GM12878 (cell line): ENCODE measurements at regions not wholly inside any gene's neighbourhood (a gene's known extent, or its start where the extent isn't known, plus 50 kb on each side); places are given as distances from the start of the nearest gene placed in this dataset.
A peak's percentile ranks its signal among the peaks of the same experiment; 100 is the strongest.

Experiments used
- ATAC-seq: fragments of 200-7000 bp; cut with Tn5 transposase; 3 replicates; pipeline ENCODE4 v1.9.1; 2020; ENCODE audit warnings: mild to moderate bottlenecking, moderate library complexity
- BruUV-seq: library from RNA; stranded (reverse); fragments of 400-500 nt; replicated peaks from 2 replicates; lab custom pipeline; 2021; lab: Mats Ljungman, UMichigan
- CTCF ChIA-PET: fragments of 300-600 bp; sonication (Branson Sonifier 250); formaldehyde crosslinking; extraction: SDS; loops from one replicate; lab custom pipeline; 2021; ENCODE audit warnings: inconsistent platforms; lab: Yijun Ruan, JAX
- POLR2A ChIA-PET: fragments of 350-600 bp; formaldehyde crosslinking; extraction: SDS; loops from one replicate; lab custom pipeline; 2021; ENCODE audit warnings: inconsistent platforms; lab: Charles Lee
- RAD21 ChIA-PET: fragments of 300-600 bp; sonication (Branson Sonifier 250); formaldehyde crosslinking; loops from one replicate; lab custom pipeline; 2023; ENCODE audit warnings: antibody characterized with exemption; ENCODE audit not compliant: unreplicated experiment; lab: Charles Lee
- SMC1A ChIA-PET: fragments of 300-600 bp; sonication (Branson Sonifier 250); formaldehyde crosslinking; loops from one replicate; lab custom pipeline; 2023; ENCODE audit not compliant: unreplicated experiment, uncharacterized antibody; lab: Charles Lee
- DNase-seq: peaks from one replicate; pipeline ENCODE4 v3.0.0-alpha.2; 2011; ENCODE audit warnings: low read depth, low spot score
- FAIRE-seq: peaks from 3 replicates; lab custom pipeline; 2011; peaks lifted over from hg19 to GRCh38; lab: Jason Lieb, UNC
- H2AFZ ChIP-seq: 2 replicates; pipeline ENCODE4 v1.6.0; 2011; ENCODE audit warnings: low read depth, low read length, control low read depth; ENCODE audit not compliant: control insufficient read depth
- H3K27ac ChIP-seq: 2 replicates; pipeline ENCODE4 v1.5.1; 2011; ENCODE audit warnings: control low read depth; ENCODE audit not compliant: control insufficient read depth, insufficient read depth
- H3K27me3 ChIP-seq, 2 experiments: replicated peaks in 1 of 2; 2 replicates each; pipeline versions ENCODE4 v1.6.0 to v1.6.1; 2011; ENCODE audit warnings: low read length in 1 of 2; ENCODE audit not compliant: control insufficient read depth in 2 of 2, insufficient read depth in 2 of 2
- H3K36me3 ChIP-seq, 2 experiments: 2 replicates each; pipeline ENCODE4 v1.5.1; 2011; ENCODE audit warnings: low read length in 1 of 2; ENCODE audit not compliant: control insufficient read depth in 2 of 2, insufficient read depth in 2 of 2
- H3K4me1 ChIP-seq: 2 replicates; pipeline ENCODE4 v1.6.1; 2011; ENCODE audit warnings: mild to moderate bottlenecking, low read length, moderate library complexity, mixed read lengths; ENCODE audit not compliant: control insufficient read depth, insufficient read depth
- H3K4me2 ChIP-seq: 2 replicates; pipeline ENCODE4 v1.6.0; 2011; ENCODE audit warnings: control low read depth; ENCODE audit not compliant: control insufficient read depth, insufficient read depth
- H3K4me3 ChIP-seq: fragments of 200-600 bp; sonication (generic); 2 replicates; pipeline ENCODE4 v1.5.1; 2016
- H3K79me2 ChIP-seq: 2 replicates; pipeline ENCODE4 v1.6.0; 2011; ENCODE audit warnings: low read length; ENCODE audit not compliant: control insufficient read depth, insufficient read depth
- H3K9ac ChIP-seq: 2 replicates; pipeline ENCODE4 v1.8.0; 2011; ENCODE audit warnings: low read length, control low read depth, mixed read lengths; ENCODE audit not compliant: control insufficient read depth, insufficient read depth
- H3K9me3 ChIP-seq: replicated peaks from 3 replicates; pipeline ENCODE4 v1.5.1; 2011; ENCODE audit warnings: mild to moderate bottlenecking, low read length; ENCODE audit not compliant: control insufficient read depth, insufficient read depth
- H4K20me1 ChIP-seq: 2 replicates; pipeline ENCODE4 v1.6.0; 2011; ENCODE audit not compliant: control insufficient read depth, insufficient read depth
- ATF7 ChIP-seq: fragments of 450-650 bp; IDR thresholded peaks from 2 replicates; pipeline ENCODE4 v1.6.1; 2016; ENCODE audit warnings: low read depth, mild to moderate bottlenecking
- BACH1 ChIP-seq: fragments of 450-650 bp; IDR thresholded peaks from 2 replicates; pipeline ENCODE4 v1.6.1; 2017; ENCODE audit warnings: mild to moderate bottlenecking, borderline replicate concordance
- EED ChIP-seq: sonication (generic); IDR thresholded peaks from 2 replicates; pipeline ENCODE4 v1.6.1; 2016; ENCODE audit warnings: antibody characterized with exemption, low read depth
- JUNB ChIP-seq: IDR thresholded peaks from 2 replicates; pipeline ENCODE4 v1.6.1; 2016; ENCODE audit warnings: antibody characterized with exemption, mild to moderate bottlenecking
- MTA2 ChIP-seq: fragments of 450-650 bp; IDR thresholded peaks from 2 replicates; pipeline ENCODE4 v1.6.1; 2016; ENCODE audit warnings: low read depth, mild to moderate bottlenecking, moderate library complexity
- POU2F2 ChIP-seq: IDR thresholded peaks from 3 replicates; pipeline ENCODE4 v1.6.1; 2011; ENCODE audit warnings: low read depth, mild to moderate bottlenecking, low read length, borderline replicate concordance
- RFX5 ChIP-seq: IDR thresholded peaks from 2 replicates; pipeline ENCODE4 v1.6.1; 2011; ENCODE audit warnings: low read depth, low read length, improper control_type of control experiment
- RUNX3 ChIP-seq: IDR thresholded peaks from 2 replicates; pipeline ENCODE4 v1.6.1; 2012; ENCODE audit warnings: low read length, inconsistent platforms
- SMC3 ChIP-seq: IDR thresholded peaks from 2 replicates; pipeline ENCODE4 v1.6.1; 2011; ENCODE audit warnings: low read length, improper control_type of control experiment, borderline replicate concordance
- SPI1 ChIP-seq: IDR thresholded peaks from 2 replicates; pipeline ENCODE4 v1.6.1; 2011; ENCODE audit warnings: low read depth, mild to moderate bottlenecking, low read length, moderate library complexity, borderline replicate concordance; ENCODE audit not compliant: insufficient read depth
- SUPT20H ChIP-seq: IDR thresholded peaks from 2 replicates; pipeline ENCODE4 v1.6.1; 2011; ENCODE audit warnings: low read depth, mild to moderate bottlenecking, low read length, moderate library complexity, borderline replicate concordance; ENCODE audit not compliant: control insufficient read depth
- TCF12 ChIP-seq: IDR thresholded peaks from 2 replicates; pipeline ENCODE4 v1.6.1; 2011; ENCODE audit warnings: low read depth, mild to moderate bottlenecking, low read length
- ZBED1 ChIP-seq: IDR thresholded peaks from 2 replicates; pipeline ENCODE4 v1.6.1; 2016; ENCODE audit warnings: borderline replicate concordance
- ZZZ3 ChIP-seq: IDR thresholded peaks from 2 replicates; pipeline ENCODE4 v1.6.1; 2011; ENCODE audit warnings: low read depth; ENCODE audit not compliant: control insufficient read depth, insufficient read length
- WGBS: methylation state at CpG from one replicate; pipeline ENCODE4 v1.1.6; 2016; ENCODE audit warnings: low lambda C conversion rate; ENCODE audit not compliant: insufficient replicate concordance, insufficient coverage; ENCODE audit errors: missing lambda C conversion rate; 5-methylcytosine and 5-hydroxymethylcytosine counted together
- in situ Hi-C: fragments of 300-500 bp; cut with MboI; formaldehyde crosslinking; loops from 9 replicates; pipeline ENCODE4 v1.14.3; 2018; ENCODE audit warnings: mixed read lengths
- intact Hi-C: fragments of 100-400 bp; cut with micrococcal nuclease; formaldehyde crosslinking; loops from one replicate; pipeline ENCODE4 v1.14.2; 2022; ENCODE audit not compliant: unreplicated experiment
- TF ChIP-seq, protein P1 (sequence below): IDR thresholded peaks from 2 replicates; pipeline ENCODE4 v1.6.1; 2011; ENCODE audit warnings: borderline replicate concordance, low read depth, mild to moderate bottlenecking, moderate library complexity, mixed read lengths, low read length; ENCODE audit not compliant: insufficient read depth; ENCODE audit errors: extremely low read length
- TF ChIP-seq, protein P2 (sequence below): IDR thresholded peaks from 2 replicates; pipeline ENCODE4 v1.6.1; 2012; ENCODE audit warnings: low read depth, low read length, improper control_type of control experiment

GRCh38 chr6:112800439-112800838, 453.3 kb downstream of the RFPL4B start:
- no peaks in the 10 kb centered on the region for H3K36me3 ChIP-seq
- H3K4me3 ChIP-seq = no peak overlapping the region
- RAD21 ChIA-PET = no interaction called here
- SMC1A ChIA-PET = no interaction called here
- H3K4me2 ChIP-seq = no peak overlapping the region
- TF ChIP-seq ATF7 (no peak), POU2F2 (no peak), TCF12 (no peak), SPI1 (no peak), ZZZ3 (no peak), MTA2 (no peak)
- TF ChIP-seq, protein P1, sequence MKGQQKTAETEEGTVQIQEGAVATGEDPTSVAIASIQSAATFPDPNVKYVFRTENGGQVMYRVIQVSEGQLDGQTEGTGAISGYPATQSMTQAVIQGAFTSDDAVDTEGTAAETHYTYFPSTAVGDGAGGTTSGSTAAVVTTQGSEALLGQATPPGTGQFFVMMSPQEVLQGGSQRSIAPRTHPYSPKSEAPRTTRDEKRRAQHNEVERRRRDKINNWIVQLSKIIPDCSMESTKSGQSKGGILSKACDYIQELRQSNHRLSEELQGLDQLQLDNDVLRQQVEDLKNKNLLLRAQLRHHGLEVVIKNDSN = no peak
- H3K4me1 ChIP-seq = no peaks in the 10 kb centered on the region
- no peak overlapping the region for H3K27ac ChIP-seq
- H2AFZ ChIP-seq = no peak overlapping the region
- 77% methylated on average over 1 of the region's 1 CpG for WGBS
- H3K9ac ChIP-seq = no peak overlapping the region
- DNase-seq = no peak
- no peak for FAIRE-seq
- CTCF ChIA-PET = no interaction called here
- no TSS peak for BruUV-seq
- no peaks in the 10 kb centered on the region for H3K9me3 ChIP-seq
- POLR2A ChIA-PET = no interaction called here
- no peaks in the 10 kb centered on the region for H4K20me1 ChIP-seq
- in situ Hi-C loops (no loop called here), intact Hi-C loops (no loop called here)
- no peaks in the 10 kb centered on the region for H3K27me3 ChIP-seq
- H3K79me2 ChIP-seq = no peaks in the 10 kb centered on the region
- ATAC-seq = peak; percentile 55

DNA sequence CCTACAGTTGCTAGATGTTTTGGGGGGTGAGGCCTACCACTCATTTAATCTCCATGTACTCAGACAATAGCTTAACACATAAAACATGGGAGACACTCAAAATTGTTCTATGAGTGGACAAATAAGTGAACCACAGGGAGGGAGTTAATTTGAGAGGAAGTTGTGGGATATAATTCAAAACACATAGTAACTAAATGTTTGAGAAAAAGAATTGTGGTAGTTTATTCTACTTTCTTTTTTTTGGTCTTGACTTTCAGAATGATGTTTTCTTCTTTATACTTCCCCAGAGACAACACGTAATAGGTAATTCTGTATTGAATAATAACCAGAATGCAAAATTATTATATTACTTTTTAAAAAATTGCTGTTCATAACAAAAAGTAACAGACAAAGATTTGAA, 453.8 kb downstream of the RFPL4B start:
- no peak overlapping the region for H3K4me2 ChIP-seq
- no peak overlapping the region for H3K4me3 ChIP-seq
- POLR2A ChIA-PET = no interaction called here
- TF ChIP-seq JUNB (peak; percentile 51), RFX5 (no peak), RUNX3 (peak; percentile 28; the same call in 1 of the 2 replicates), EED (no peak), SUPT20H (no peak), ZBED1 (no peak), SMC3 (no peak), BACH1 (no peak)
- TF ChIP-seq, protein P2, sequence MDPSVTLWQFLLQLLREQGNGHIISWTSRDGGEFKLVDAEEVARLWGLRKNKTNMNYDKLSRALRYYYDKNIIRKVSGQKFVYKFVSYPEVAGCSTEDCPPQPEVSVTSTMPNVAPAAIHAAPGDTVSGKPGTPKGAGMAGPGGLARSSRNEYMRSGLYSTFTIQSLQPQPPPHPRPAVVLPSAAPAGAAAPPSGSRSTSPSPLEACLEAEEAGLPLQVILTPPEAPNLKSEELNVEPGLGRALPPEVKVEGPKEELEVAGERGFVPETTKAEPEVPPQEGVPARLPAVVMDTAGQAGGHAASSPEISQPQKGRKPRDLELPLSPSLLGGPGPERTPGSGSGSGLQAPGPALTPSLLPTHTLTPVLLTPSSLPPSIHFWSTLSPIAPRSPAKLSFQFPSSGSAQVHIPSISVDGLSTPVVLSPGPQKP = no peak
- TF ChIP-seq, all 136 proteins: peak for 2
- no peaks in the 10 kb centered on the region for H3K36me3 ChIP-seq
- no peak overlapping the region for H3K27ac ChIP-seq
- H3K27me3 ChIP-seq = no peaks in the 10 kb centered on the region
- in situ Hi-C loops = no loop called here
- WGBS = 14% methylated on average over 1 of the region's 1 CpG
- H3K9ac ChIP-seq = no peak overlapping the region
- H3K9me3 ChIP-seq = no peaks in the 10 kb centered on the region
- FAIRE-seq = no peak
- ChIA-PET CTCF (no interaction called here), RAD21 (no interaction called here), SMC1A (no interaction called here)
- intact Hi-C loops = no loop called here
- BruUV-seq = no TSS peak
- ATAC-seq = peak; percentile 61
- H4K20me1 ChIP-seq = no peaks in the 10 kb centered on the region
- no peaks in the 10 kb centered on the region for H3K79me2 ChIP-seq
- no peak overlapping the region for H2AFZ ChIP-seq
- no peak for DNase-seq
- no peaks in the 10 kb centered on the region for H3K4me1 ChIP-seq
